HG03159 (cell line): ENCODE measurements at regions not wholly inside any gene's neighbourhood (a gene's known extent, or its start where the extent isn't known, plus 50 kb on each side); places are given as distances from the start of the nearest gene placed in this dataset.
A peak's percentile ranks its signal among the peaks of the same experiment; 100 is the strongest.
"Not testable (repeated sequence)": the region's sequence is repeated elsewhere in the genome, so short reads cannot be mapped to it uniquely, and the experiment has no call there.

ENCODE experiments used
- ATAC-seq: cut with Tn5 transposase; IDR thresholded peaks from one replicate; pipeline ENCODE4 v1.9.1; 2021; ENCODE audit warnings: mild to moderate bottlenecking, moderate library complexity; ENCODE audit not compliant: unreplicated experiment

DNA sequence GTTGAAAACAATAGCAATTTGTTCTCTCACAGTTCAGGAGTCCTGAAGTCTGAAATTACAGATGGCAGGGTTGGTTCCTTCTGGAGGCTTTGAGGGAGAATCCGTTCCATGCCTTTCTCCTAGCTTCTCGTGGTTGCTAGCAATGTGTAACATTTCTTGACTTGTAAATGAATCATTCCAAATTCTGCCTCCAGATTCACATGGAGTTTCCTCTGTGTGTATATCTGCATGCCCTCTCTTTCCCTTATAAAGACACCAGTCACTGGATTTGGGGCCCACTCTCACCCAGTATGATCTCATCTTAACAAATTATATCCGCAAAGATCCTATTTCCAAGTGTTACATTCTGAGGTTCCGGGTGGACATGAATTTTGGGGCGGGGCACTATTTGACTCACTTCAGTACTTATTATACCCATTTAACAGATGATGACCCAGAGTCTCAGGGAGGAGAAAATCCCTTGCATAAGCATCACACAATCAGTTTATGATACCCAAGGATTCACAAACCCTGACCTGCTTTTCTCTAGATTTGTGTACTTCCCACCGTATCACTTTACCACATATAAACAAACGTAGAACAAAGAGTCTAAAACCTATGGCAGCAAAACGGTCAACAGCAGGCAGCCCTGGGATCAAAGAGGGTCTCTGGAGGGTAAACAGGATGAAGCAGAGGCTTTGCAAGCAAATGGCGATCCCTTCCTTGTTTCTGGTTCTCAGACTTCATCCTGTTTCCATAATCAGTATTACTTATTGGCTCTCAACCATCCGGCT, 93.7 kb downstream of the C9orf152 start:
- ATAC-seq, result no peak

GRCh38 chr9:110114859-110115201, 93.1 kb downstream of the C9orf152 start:
- ATAC-seq, result no peak

GRCh38 chr9:110115341-110115820, 92.6 kb downstream of the C9orf152 start:
- ATAC-seq, result no peak

GRCh38 chr9:110115826-110116542, 92.0 kb downstream of the C9orf152 start:
- no peak for ATAC-seq

DNA sequence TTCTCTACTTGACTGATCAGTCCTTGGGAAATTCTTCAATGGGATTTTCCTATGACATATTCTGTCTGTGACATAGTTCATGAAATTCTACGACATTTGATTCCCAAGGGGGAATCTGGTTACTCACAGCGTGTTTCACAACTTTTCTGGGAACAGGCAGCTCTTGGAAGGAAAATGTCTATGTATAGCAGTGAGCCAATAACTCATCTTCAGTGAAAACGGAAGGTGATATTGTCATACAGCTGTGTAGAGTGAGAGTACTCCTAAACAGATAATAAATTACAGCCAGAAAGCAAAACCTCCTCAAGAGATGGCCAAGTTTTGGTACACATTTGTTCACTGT, 91.4 kb downstream of the C9orf152 start:
- no peak for ATAC-seq

DNA sequence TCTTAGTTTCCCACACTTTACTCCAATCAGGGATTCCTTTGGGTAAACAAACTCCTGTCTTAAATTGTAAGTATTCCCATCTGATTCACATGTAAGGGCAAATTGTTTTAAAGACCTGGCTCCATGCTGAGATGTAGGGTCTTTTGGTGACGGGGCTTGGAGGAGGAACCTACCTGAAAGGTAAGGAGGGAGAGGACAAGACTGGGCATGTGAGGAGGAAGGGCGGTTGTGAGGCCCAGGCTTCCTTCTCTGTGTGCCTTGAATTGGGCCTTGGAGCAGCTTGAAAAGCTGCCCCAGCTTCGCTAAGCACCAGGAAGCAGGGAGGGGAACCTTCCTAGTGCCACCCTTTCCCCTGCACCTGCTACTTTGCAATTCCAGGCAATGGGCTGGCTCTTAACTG, 86.8 kb downstream of the C9orf152 start:
- no peak for ATAC-seq

DNA sequence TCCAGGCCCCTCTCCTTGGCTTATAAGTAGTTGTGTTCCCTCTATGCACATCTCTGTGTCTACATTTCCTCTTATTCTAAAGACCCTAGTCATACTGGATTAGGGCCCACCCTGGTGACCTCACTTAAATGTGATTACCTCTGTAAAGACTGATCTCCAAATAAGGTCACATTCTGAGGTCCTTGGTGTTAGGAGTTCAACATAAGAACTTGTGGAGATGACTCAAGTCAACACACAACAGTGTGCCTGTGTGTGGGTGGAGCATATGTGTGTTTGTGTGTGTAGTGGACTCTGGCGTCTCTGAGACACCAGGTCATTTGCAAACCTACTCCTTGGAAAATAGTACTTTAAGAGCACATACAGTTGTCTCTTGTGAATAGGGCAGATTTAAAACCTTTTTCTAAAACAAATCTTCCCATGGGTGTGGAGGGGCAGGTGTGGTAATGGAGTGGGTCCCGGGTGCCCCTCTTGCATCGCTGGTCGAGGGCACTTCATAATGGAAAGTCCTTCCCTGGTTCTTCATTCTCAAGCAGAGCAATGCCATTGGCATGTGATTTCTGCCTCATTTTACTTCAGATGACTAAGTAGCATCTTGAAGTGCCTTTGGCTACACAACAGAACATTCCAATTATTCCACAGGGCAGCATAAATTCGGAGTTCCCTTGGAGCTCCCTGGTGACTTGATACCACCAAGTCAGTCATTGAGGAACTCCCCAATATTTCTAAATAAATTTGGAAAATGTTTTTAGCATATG, 84.4 kb downstream of the C9orf152 start:
- no peak for ATAC-seq

DNA sequence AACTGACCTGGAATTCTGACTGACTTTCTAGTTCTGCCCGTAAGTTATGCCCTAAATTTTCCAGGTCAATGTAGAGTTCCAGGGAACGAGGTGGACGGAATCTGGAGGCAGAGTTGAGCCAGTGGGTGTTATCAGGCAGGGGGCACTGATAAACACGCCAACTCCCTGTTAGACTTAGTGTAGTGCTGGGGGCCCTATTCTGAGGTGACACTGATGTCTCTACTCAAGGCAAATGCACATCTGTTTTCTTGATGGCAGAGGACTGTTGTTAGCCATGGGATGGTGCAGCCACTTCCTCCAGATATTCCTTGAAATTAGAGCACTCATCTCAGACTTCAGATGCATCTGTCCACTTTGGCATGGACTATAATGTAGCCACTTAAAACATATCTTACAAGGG, 83.5 kb downstream of the C9orf152 start:
- no peak for ATAC-seq

GRCh38 chr9:110125207-110125751, 82.7 kb downstream of the C9orf152 start:
- no peak for ATAC-seq

DNA sequence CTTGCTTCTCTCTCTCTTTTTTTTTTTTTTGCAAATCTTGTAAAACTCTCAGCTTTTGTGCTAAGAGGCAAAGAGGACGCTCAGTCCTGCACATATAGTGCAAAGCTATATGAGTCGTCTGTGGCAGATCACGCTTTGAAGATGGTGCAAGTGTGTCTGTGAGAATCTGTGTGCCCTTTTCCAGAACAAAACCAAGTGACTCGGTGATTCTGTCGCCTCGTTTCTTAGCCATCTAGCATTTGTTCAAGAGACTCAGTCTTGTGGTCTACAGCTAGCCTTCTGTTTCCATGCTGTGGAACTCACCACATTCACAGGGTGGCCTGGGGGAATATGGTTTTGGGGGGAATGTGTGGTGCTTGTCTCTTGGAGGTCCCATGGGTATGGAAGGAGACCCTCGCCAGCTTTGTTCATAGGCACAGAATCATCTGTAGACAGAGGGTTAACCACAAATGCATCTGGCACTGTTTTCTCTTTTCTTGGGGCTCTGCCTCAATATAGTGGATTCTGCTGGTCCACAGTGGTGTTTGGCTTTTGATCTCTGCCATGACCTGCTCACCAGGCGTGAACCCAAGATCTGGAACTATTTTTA, 82.1 kb downstream of the C9orf152 start:
- no peak for ATAC-seq

GRCh38 chr9:110126499-110126941, 81.4 kb downstream of the C9orf152 start:
- ATAC-seq, result no peak

GRCh38 chr9:110126986-110127864, 80.7 kb downstream of the C9orf152 start:
- ATAC-seq, result no peak

GRCh38 chr9:110128664-110129329, 79.2 kb downstream of the C9orf152 start:
- peak; percentile 80 for ATAC-seq

GRCh38 chr9:110129425-110129824, 78.5 kb downstream of the C9orf152 start:
- ATAC-seq, result no peak

DNA sequence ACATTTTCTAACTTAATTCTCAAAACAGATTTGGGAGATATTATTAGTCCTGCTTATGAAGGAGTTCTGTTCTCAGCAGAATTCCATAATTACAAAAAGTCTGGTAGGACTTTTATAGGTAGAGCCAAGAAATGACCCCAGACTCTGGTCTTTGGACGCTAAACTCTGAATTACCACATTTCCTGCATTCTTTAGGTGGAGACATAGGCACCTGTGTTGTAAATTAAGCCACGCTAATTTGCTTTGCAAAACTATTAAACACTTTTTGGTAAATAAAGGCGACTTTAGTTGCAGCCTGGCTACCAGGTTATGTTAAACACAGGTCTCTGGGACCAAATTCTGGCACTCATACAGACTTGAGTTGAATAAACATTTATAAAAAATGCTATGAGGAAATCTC, 77.7 kb downstream of the C9orf152 start:
- ATAC-seq, result no peak

- ATAC-seq, result no peak
Observed at GRCh38 chr9:110130791-110131416, 77.1 kb downstream of the C9orf152 start.

DNA sequence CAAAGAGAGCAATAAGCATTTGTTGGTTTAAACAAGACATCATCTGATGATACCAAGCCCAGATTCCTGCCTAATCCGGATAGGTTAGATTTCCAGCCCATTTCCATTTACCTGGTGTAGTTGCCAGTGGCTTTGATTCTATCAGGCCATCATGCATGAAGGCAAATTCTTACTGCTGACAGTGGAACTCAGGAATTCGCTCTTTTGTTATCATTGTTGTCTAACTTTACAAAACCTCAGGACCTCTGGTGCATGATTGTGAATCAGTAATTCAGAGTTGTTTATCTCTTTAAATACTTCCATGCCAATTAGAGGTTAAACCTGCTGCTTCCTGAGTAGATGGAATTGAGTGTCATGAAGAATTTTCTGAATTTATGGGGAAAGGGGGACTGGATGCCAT, 76.5 kb downstream of the C9orf152 start:
- no peak for ATAC-seq

- not testable (repeated sequence) for ATAC-seq
Observed at GRCh38 chr9:110132531-110132930, 75.4 kb downstream of the C9orf152 start.

GRCh38 chr9:110133059-110133458, 74.9 kb downstream of the C9orf152 start:
- ATAC-seq, result no peak
